Spleen (tissue), 7 donors: ENCODE measurements at regions not wholly inside any gene's neighbourhood (a gene's known extent, or its start where the extent isn't known, plus 50 kb on each side); places are given as distances from the start of the nearest gene placed in this dataset.

Experiments used
- CTCF ChIP-seq, 11 experiments: fragments of 200-600 bp in 7 of 11; fragments of 450-650 bp in 4 of 11; sonication (generic) in 4 of 11; IDR thresholded peaks in 8 of 11; conservative IDR thresholded peaks in 3 of 11; 1 replicate in 7 of 11; 2 replicates in 4 of 11; pipeline versions ENCODE4 v1.4.0 to v1.8.0; 2016 to 2021; ENCODE audit warnings: antibody characterized with exemption in 11 of 11, inconsistent platforms in 4 of 11, mild to moderate bottlenecking in 1 of 11
- POLR2A ChIP-seq, 3 donors: fragments of 450-650 bp; IDR thresholded peaks; one replicate each; pipeline ENCODE4 v1.5.1; 2017; ENCODE audit warnings: antibody characterized with exemption in 3 of 3, mild to moderate bottlenecking in 1 of 3
- donor health status: DM: no; HTN: no; CAD: no; lungs with moderate emphysema.
- donor health status: DM: no; HTN: no; CAD: no.
- donor health status: DM: no; HTN: no; CAD: no.

GRCh38 chr6:65830151-65830550, 123.1 kb upstream of the EYS start:
- no peak for TF ChIP-seq CTCF (IDR thresholded peaks at IDR 0.05 in 8 of 11, conservative IDR thresholded peaks at IDR 0.05 in 3 of 11)
- no peak for TF ChIP-seq POLR2A (IDR thresholded peaks at IDR 0.05)
